ENCODE measurements at regions not wholly inside any gene's neighbourhood (a gene's known extent, or its start where the extent isn't known, plus 50 kb on each side); places are given as distances from the start of the nearest gene placed in this dataset.
"Not testable (repeated sequence)": the region's sequence is repeated elsewhere in the genome, so short reads cannot be mapped to it uniquely, and the experiment has no call there.

DNA sequence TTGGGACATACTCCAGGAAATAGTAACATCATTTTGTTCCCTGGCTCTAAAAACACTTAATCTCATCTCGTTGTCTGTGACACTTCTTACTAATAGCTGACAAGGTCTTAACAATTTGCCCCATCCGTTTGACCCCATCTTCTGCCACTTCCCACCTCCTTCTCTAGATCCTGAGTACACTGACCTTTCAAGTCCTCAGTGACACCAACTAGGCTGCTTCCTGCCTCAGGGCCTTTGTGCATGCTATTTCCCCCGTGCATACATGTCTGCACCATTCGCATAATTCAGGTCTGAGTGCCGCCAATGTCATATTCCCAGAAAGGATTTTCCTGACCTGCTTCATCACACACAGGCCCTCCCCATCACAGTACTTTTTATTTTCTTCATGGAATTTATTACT, 70.6 kb upstream of the CCND2 start:
- TF ChIP-seq GATA1 (IDR thresholded peaks at IDR 0.05; ENCODE audit: low read depth, low read length) (no peak), POLR2A (IDR thresholded peaks at IDR 0.05; ENCODE audit: low read length) (no peak)

DNA sequence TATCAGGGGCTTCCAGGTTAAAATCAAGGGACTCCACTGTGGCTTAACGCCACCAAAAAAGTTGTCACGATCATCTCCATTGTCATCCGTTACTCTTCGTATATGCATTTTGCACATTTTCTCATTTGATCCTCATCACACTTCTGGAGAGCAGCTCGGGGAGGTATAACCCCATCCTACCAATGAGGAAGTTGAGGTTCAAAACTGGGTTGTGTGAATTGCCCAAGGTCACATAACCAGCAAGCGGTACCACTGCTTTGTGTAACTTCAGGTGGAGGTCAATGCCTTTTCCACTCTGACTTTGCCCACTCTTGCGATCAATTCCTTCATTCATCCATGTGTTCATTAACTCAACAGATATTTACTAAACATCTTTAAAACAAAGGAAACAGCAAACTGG, 71.1 kb upstream of the CCND2 start:
- no peak for DNase-seq

More for the DNA sequence above, 70.6 kb upstream of the CCND2 start:
- no peak for DNase-seq

DNA sequence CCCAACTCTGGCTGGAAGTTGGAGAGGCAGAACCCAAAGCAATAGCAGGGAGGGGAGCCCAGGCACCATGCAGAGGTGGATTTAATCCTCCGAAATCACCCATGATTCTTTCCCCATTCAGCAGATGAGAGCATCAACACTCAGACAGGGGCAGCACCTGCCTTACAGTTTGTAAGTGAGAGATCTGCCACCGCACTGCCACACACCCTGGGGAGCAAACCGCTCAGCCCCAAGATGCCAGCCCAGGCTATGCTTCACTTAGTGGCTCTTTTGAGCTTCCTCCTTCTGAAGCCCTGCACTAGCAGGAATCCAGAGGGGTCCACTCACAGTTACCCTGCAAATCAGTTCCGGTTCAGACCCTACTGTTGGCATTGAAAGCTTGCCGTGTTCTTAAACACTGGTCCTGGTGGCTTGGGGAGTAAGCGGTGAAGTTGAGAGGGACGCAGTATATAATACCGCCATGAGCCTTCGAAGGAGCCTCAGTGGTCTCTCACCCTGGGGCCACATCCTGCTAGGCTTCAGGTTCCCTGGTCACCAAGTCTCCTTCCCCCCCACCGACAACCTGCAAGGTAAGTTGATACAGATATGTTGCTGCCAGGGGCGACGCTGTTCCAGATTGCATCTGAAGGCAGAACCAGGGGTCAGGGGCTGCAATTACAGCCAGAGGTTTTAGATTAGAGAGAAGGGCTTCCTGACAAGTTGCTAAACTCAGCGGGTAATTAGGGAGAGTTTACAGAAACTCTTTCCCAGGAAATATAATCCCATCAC, 72.0 kb upstream of the CCND2 start:
- TF ChIP-seq GATA1 (IDR thresholded peaks at IDR 0.05; ENCODE audit: low read depth, low read length) = no peak
- DNase-seq = no peak

More for the DNA sequence above, 71.1 kb upstream of the CCND2 start:
- TF ChIP-seq GATA1 (IDR thresholded peaks at IDR 0.05; ENCODE audit: low read depth, low read length) (no peak), POLR2A (IDR thresholded peaks at IDR 0.05; ENCODE audit: low read length) (no peak)

DNA sequence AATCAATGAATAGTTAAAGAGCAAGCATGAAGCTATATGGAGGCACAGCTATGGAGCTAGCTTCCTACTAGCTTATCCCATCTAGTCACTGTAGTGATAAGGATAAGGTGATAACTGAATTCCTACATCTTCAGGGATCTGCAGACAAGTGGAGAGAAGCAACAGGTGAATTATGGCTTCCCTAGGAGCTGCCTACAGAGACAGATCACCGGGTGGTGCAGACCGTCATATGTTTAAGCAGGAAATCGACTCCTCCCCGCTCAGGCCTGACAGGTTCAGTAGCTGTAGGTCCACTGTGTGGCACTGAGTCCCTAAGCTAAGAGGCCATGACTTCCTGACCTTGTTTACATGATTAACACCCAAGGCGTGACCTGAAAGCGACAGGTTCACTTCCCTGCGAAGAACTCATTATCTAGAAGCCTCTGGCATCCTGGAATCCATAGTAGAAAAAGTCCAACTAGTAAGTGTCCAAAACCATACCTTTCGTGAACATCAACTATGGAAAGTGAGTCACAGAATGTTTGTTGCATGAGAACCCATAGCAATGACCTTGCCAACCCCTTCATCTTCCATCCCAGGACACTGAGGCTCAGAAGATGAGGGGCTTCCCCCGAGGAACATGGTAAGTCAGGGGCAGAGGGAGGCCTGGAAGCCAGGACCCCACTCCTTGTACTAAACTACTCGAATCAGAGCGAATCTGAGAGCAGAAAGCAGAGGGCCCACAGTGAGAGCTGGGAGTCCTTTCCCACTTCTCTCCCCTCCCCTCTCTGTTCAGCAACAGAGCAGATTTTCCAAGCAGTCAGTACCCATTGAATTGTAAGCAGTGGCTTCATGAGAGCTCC, 75.4 kb upstream of the CCND2 start:
- no peak for DNase-seq
- TF ChIP-seq POLR2A (IDR thresholded peaks at IDR 0.05; ENCODE audit: low read length) = no peak
- TF ChIP-seq GATA1 (IDR thresholded peaks at IDR 0.05; ENCODE audit: low read depth, low read length) = no peak

DNA sequence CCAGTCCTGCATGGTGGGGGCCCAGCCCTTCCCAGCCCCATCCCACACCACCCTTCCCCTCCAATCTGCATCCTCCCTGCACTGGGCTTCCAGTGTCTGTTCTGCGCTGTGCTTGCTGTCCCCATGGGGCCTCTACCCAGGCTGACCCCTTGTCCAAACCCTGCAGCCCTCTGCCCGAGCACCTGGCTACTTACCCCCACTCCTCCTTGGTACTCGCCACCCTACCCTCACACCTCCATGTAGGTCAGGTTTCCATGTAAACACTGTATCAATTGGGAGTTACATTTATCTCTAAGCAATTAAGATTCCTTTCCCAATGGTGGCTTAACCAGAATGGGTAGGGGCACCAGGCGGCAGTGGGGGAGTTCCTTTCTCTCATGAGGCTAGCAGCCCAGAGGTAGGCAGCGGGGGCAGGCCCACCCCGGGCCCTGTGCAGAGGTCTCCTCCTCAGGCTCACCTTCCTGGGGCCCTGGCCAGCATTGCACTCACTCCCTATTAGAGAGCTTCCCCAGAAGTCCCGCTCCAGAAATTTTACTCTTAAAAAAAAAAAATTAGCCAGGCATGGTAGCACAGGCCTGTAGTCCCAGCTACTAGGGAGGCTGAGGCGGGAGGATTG, 76.6 kb upstream of the CCND2 start:
- no peak for DNase-seq
- TF ChIP-seq POLR2A (IDR thresholded peaks at IDR 0.05; ENCODE audit: low read length) = no peak
- no peak for TF ChIP-seq GATA1 (IDR thresholded peaks at IDR 0.05; ENCODE audit: low read depth, low read length)

DNA sequence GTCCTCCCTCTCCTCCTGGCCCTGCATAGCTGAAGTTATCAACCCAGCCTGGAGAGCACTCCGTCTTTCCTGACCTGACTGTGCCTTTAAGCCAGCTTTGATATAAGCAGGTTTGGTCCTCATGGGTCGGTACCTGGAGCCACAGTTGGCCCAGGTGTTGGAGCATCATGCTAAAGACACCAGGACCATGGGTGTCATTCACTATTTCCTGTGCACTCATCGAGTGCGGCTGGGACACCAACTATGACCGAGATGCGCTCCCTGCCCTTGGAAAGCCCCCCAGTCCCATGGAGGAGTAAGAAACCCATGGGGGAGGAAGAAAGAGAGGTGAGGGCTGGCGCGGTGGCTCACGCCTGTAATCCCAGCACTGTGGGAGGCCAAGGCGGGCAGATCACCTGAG, 78.9 kb upstream of the CCND2 start:
- no peak for DNase-seq
- no peak for TF ChIP-seq GATA1 (IDR thresholded peaks at IDR 0.05; ENCODE audit: low read depth, low read length)
- no peak for TF ChIP-seq POLR2A (IDR thresholded peaks at IDR 0.05; ENCODE audit: low read length)

DNA sequence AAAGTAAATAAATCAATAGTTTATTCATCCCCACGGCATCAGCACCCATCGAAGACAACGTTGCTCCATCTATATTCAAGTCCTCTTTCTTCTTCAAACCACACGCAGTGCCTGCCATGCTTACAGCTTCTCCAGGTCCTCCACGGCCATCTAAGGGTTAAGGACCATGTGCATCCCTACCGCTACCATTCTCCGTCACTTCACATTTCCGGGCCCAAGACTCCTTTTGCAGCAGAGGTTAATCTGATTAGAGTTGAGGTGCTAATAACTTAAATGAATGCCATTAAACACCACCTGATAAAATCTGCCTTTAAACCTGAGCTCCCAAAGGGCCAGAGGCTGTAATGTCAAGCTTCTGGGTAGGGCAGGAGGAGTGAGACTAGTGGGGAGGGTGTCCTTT, 79.7 kb upstream of the CCND2 start:
- no peak for DNase-seq
- TF ChIP-seq POLR2A (IDR thresholded peaks at IDR 0.05; ENCODE audit: low read length) = no peak
- no peak for TF ChIP-seq GATA1 (IDR thresholded peaks at IDR 0.05; ENCODE audit: low read depth, low read length)

DNA sequence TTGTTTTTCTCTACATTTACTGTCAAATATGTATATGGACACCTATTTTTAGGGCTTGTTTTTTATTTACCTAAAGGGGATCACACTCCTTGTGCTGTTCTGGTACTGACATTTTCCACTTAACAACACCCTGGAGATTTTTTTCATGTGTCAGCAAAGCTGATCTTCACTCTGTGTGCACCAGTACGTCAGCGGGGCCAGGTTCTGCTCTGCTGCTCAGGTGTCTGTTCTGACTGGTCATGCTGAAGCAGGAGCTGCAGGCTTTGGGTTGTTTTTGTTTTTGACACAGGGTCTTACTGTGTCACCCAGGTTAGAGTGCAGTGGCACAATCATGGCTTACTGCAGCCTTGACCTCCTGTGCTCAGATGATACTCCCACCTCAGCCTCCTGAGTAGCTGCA, 81.9 kb upstream of the CCND2 start:
- DNase-seq = no peak
- TF ChIP-seq GATA1 (IDR thresholded peaks at IDR 0.05; ENCODE audit: low read depth, low read length) (no peak), POLR2A (IDR thresholded peaks at IDR 0.05; ENCODE audit: low read length) (no peak)

DNA sequence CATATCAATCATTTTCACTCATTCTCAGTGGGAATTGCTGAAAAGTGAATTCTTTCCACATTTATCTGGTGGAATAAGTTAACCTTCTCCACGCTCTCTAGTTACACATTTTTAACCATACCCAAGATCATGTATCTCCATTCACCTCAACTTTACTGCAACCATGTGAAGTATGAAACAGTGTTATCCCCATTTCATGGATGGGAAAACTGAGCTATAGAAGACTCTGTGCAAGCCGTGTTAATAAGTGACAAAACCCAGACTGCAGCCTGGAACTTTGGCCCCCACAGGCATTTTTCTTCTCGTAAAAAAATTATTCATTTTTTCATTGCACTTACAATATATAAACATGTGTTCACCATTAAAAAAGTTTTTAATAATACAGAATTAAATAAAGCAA, 82.4 kb upstream of the CCND2 start:
- DNase-seq = no peak
- TF ChIP-seq GATA1 (IDR thresholded peaks at IDR 0.05; ENCODE audit: low read depth, low read length) = no peak
- no peak for TF ChIP-seq POLR2A (IDR thresholded peaks at IDR 0.05; ENCODE audit: low read length)

DNA sequence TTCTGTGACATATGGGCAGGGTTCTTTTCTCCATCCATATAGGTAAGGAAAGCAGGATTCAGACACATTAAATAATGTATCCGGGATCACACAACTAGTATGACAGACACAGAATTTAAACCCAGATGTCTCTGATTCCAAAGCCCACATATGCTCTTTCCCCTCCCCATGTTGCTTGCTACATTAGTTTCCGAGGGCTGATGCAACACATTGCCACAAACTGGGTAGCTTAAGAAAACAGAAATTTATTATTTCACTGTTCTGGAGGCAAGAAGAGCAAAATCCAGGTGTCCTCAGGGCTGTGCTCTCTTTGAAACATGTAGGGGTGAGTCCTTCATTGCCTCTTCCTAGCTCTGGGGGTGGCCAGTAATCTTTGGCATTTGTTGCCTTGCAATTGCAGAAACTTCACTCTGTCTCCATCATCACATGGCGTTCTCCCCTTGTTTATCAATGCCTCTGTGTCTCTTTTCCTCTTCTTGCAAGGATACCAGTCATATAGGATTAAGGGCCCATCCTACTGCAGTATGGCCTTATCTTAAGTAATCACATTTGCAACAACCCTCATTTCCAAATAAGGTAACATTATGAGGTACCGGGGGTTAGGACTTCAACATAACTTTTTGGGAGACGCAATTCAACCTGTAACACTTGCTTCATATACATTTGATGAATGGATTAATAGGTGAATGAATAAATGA, 83.0 kb upstream of the CCND2 start:
- peak in 1 of 2 experiments; percentile 30 for DNase-seq
- no peak for TF ChIP-seq GATA1 (IDR thresholded peaks at IDR 0.05; ENCODE audit: low read depth, low read length)
- TF ChIP-seq POLR2A (IDR thresholded peaks at IDR 0.05; ENCODE audit: low read length) = no peak

DNA sequence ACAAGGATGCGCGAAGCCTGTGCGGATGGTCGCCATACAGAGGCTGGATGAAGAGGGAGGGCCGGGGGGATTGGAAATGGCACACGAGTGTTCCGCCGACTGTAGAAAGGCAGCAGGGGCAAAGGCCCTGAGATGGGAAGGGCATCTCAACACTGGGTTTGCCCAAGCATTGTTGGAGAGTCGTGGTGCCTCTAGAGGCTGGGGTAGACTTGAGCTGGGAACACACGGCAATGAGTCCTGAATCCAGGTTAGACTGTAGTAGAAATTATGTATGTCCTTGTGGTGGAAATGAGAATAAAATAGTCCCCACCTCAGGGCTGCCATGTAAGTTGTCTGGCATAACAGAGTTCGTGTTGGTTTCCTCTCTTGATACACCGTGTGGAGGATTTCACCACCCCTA, 83.8 kb upstream of the CCND2 start:
- no peak for DNase-seq
- TF ChIP-seq POLR2A (IDR thresholded peaks at IDR 0.05; ENCODE audit: low read length) = no peak

DNA sequence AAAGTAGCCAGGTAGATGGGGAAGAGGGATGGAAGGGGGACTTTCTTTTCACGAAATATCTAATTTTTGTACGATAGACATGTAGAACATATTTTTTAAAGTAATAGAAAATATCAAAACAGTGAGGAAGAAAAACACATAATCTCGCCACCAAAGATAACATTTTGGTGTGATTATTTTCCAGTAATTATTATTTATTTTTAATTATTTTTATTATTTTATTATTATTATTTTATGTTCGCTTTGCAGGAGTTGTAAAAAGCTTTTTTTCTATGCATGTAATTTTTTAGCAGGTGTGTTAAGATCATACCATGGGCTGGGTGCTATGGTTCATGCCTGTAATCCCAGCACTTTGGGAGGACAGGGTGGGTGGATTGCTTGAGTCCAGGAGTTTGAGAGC, 85.6 kb upstream of the CCND2 start:
- no peak for TF ChIP-seq POLR2A (IDR thresholded peaks at IDR 0.05; ENCODE audit: low read length)
- no peak for TF ChIP-seq GATA1 (IDR thresholded peaks at IDR 0.05; ENCODE audit: low read depth, low read length)

DNA sequence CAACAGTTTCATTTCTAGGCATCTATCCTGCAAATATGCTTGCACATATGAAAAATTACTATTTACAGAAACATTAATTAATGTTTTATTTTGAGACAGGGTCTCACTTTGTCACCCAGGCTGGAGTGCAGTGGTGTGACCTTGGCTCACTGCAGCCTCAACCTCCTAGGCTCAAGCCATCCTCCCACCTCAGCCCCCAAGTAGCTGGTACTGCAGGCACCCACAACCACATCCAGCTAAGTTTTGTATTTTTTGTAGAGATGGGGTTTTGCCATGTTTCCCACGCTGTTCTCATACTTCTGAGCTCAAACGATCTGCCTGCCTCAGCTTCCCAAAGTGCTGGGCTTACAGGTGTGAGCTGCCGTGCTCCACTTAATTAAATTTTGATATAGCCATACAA, 86.2 kb upstream of the CCND2 start:
- DNase-seq = not testable (repeated sequence)

More for the DNA sequence above, 85.6 kb upstream of the CCND2 start:
- DNase-seq = no peak

Data from erythroblast (primary cell).